WTC11 (cell line): ENCODE measurements at regions not wholly inside any gene's neighbourhood (a gene's known extent, or its start where the extent isn't known, plus 50 kb on each side); places are given as distances from the start of the nearest gene placed in this dataset.

Experiments
- ETV6 ChIP-seq: sonication (generic); formaldehyde crosslinking; IDR thresholded peaks from 2 replicates; pipeline ENCODE4 v1.8.1; 2022; ENCODE audit warnings: mild to moderate bottlenecking, missing genetic modification reagents
- GTF2I ChIP-seq: fragments of 250-450 bp; sonication (Bioruptor Pico); conservative IDR thresholded peaks from 2 replicates; pipeline ENCODE4 v1.4.0; 2021; ENCODE audit warnings: mild to moderate bottlenecking
- MYBL2 ChIP-seq: sonication (generic); formaldehyde crosslinking; IDR thresholded peaks from 2 replicates; pipeline ENCODE4 v1.8.1; 2023; ENCODE audit warnings: mild to moderate bottlenecking, moderate library complexity, missing genetic modification reagents
- TCF7 ChIP-seq: sonication (generic); formaldehyde crosslinking; IDR thresholded peaks from 2 replicates; pipeline ENCODE4 v1.8.0; 2022; ENCODE audit warnings: mild to moderate bottlenecking, low read depth, missing genetic modification reagents, moderate library complexity
- ZNF138 ChIP-seq: sonication (generic); formaldehyde crosslinking; conservative IDR thresholded peaks from 2 replicates; pipeline ENCODE4 v1.8.1; 2022; ENCODE audit warnings: mild to moderate bottlenecking, moderate library complexity, missing genetic modification reagents
- TF ChIP-seq, protein P1 (sequence below): sonication (generic); formaldehyde crosslinking; IDR thresholded peaks from 2 replicates; pipeline ENCODE4 v1.8.1; 2023; ENCODE audit warnings: mild to moderate bottlenecking, missing genetic modification reagents, moderate library complexity
- TF ChIP-seq, protein P2 (sequence below): fragments of 250-450 bp; sonication (Bioruptor Pico); conservative IDR thresholded peaks from 2 replicates; pipeline ENCODE4 v1.9.0; 2021; ENCODE audit warnings: mild to moderate bottlenecking
- TF ChIP-seq, protein P3 (sequence below): fragments of 200-600 bp; IDR thresholded peaks from 2 replicates; pipeline ENCODE4 v1.8.0; 2022; ENCODE audit warnings: antibody characterized with exemption

DNA sequence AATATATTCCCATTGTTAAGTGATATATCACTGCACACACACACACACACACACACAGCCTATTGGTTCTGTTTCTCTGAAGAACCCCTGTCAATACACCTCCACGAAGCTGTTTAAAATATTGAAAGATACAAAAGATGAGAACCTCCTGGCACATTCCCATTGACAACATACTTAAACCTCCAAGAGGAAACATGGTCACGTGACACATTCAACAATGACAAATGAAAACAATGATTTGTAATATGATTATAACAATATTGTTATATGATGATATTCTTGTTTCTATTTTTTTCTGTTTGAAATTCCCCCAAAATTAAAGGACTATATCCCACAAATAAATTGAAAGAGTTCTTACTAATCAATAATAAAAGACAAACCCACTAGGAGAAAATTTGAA is 1344.9 kb downstream of the BRD1 start:
- TF ChIP-seq MYBL2 (CRISPR knock-in tag) (no peak), TCF7 (CRISPR knock-in tag) (no peak), ETV6 (no peak), GTF2I (CRISPR knock-in tag) (no peak), ZNF138 (no peak)
- TF ChIP-seq, protein P1, sequence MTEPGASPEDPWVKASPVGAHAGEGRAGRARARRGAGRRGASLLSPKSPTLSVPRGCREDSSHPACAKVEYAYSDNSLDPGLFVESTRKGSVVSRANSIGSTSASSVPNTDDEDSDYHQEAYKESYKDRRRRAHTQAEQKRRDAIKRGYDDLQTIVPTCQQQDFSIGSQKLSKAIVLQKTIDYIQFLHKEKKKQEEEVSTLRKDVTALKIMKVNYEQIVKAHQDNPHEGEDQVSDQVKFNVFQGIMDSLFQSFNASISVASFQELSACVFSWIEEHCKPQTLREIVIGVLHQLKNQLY (CRISPR knock-in tag), result no peak
- TF ChIP-seq, protein P2, sequence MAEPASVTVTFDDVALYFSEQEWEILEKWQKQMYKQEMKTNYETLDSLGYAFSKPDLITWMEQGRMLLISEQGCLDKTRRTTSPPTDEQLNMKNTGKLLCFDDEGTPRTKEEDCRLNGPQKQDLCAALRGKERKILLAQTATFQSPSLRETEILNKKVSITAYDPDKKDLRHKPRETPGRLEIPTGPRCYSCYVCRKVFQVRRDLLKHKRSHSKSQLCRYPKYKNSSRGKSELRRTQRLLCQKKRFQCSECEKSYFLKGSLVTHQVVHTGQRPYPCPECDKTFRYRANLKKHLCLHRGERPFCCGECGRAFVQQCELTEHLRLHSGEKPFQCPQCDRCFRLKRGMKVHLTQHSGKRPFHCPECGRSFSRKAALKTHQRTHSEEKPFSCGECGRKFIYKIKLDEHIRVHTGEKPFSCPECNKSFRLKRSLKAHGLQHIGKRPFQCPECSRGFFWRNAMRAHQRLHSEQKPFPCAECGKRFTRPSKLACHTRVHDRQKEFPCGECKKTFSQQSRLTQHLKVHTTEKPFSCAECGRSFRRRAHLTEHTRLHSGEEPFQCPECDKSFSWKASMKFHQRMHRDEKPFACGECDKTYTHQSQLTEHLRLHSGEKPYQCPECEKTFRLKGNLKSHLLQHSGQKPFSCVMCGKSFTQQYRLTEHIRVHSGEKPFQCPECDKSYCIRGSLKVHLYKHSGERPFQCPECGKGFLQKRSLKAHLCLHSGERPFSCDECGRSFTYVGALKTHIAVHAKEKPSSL (CRISPR knock-in tag), result no peak
- TF ChIP-seq, protein P3, sequence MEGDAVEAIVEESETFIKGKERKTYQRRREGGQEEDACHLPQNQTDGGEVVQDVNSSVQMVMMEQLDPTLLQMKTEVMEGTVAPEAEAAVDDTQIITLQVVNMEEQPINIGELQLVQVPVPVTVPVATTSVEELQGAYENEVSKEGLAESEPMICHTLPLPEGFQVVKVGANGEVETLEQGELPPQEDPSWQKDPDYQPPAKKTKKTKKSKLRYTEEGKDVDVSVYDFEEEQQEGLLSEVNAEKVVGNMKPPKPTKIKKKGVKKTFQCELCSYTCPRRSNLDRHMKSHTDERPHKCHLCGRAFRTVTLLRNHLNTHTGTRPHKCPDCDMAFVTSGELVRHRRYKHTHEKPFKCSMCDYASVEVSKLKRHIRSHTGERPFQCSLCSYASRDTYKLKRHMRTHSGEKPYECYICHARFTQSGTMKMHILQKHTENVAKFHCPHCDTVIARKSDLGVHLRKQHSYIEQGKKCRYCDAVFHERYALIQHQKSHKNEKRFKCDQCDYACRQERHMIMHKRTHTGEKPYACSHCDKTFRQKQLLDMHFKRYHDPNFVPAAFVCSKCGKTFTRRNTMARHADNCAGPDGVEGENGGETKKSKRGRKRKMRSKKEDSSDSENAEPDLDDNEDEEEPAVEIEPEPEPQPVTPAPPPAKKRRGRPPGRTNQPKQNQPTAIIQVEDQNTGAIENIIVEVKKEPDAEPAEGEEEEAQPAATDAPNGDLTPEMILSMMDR, result no peak
